D721Med (cell line): ENCODE measurements at regions not wholly inside any gene's neighbourhood (a gene's known extent, or its start where the extent isn't known, plus 50 kb on each side); places are given as distances from the start of the nearest gene placed in this dataset.
"Not testable (repeated sequence)": the region's sequence is repeated elsewhere in the genome, so short reads cannot be mapped to it uniquely, and the experiment has no call there.

Experiments
- DNase-seq: peaks from one replicate; pipeline ENCODE4 v3.0.0; 2011; ENCODE audit warnings: low spot score; ENCODE audit not compliant: insufficient read length
- FAIRE-seq: peaks from 2 replicates; lab custom pipeline; 2011; peaks lifted over from hg19 to GRCh38; lab: Jason Lieb, UNC
- TF ChIP-seq, protein P1 (sequence below): IDR thresholded peaks from 2 replicates; pipeline ENCODE4 v1.5.1; 2012; ENCODE audit warnings: mild to moderate bottlenecking, control low read depth; ENCODE audit not compliant: insufficient read depth; ENCODE audit errors: missing control alignments

DNA sequence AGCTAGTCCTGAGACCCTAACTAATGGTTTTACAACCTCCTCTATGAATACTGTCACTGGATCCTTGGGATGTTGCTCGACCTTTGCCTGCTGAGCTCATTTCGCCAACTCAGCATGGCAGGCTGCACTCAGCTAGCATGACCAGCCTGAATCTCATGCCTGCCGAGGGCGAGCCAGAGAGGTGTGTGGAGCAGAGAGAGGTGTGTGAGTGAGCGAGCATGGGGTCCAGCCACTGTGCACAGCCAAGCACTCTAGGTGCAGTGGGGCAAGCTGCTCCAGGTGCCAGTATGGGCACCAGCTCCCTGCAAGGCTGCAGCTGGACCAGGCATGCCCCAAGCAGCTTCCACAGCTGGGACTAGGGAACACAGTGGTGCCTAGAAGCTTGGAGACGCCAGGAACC lies 410.9 kb downstream of the PCDH10 start:
- TF ChIP-seq, protein P1, sequence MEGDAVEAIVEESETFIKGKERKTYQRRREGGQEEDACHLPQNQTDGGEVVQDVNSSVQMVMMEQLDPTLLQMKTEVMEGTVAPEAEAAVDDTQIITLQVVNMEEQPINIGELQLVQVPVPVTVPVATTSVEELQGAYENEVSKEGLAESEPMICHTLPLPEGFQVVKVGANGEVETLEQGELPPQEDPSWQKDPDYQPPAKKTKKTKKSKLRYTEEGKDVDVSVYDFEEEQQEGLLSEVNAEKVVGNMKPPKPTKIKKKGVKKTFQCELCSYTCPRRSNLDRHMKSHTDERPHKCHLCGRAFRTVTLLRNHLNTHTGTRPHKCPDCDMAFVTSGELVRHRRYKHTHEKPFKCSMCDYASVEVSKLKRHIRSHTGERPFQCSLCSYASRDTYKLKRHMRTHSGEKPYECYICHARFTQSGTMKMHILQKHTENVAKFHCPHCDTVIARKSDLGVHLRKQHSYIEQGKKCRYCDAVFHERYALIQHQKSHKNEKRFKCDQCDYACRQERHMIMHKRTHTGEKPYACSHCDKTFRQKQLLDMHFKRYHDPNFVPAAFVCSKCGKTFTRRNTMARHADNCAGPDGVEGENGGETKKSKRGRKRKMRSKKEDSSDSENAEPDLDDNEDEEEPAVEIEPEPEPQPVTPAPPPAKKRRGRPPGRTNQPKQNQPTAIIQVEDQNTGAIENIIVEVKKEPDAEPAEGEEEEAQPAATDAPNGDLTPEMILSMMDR, result no peak
- no peak for DNase-seq
- no peak for FAIRE-seq

DNA sequence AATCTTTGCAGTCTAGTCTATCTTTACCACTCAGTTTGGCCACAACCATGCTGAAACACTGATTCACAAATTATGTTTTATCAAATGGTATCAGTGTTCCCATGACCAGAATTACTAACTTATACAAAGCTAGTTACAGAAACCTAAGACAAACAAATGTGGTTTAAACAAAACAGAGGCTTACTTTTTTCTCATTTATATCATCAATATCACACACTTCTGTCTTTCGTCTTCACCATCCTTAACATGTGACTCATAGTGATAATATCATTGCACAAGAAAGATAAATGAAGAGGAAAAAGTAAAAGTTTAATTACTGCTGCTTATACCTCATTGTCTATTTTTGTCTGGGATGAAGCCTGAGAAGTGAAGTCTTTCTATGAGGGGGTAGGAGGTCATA lies 406.6 kb downstream of the PCDH10 start:
- TF ChIP-seq, protein P1, result no peak
- DNase-seq (no peak), FAIRE-seq (no peak)

DNA sequence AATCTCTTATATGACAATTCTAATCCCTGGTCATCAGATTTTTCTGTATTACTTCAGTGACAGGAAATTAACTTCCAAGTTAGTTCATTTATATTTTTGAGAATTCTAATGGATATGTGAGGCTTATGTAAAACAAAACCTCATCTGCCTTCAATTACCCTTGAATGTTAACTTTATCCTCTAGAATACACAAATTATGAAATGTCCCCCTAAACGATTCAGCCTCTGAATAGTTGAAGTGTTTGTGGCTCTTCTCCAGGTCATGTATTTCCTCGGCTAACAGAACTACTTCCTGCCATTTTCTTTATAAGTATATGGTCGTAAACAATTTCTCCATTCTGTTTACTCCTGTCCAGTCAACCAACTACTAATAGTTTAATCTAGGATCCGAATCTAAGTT lies 401.3 kb downstream of the PCDH10 start:
- FAIRE-seq, result no peak
- no peak for DNase-seq
- TF ChIP-seq, protein P1, result no peak

GRCh38 chr4:133544097-133544496 lies 395.0 kb downstream of the PCDH10 start:
- FAIRE-seq, result no peak
- TF ChIP-seq, protein P1, result no peak
- no peak for DNase-seq

DNA sequence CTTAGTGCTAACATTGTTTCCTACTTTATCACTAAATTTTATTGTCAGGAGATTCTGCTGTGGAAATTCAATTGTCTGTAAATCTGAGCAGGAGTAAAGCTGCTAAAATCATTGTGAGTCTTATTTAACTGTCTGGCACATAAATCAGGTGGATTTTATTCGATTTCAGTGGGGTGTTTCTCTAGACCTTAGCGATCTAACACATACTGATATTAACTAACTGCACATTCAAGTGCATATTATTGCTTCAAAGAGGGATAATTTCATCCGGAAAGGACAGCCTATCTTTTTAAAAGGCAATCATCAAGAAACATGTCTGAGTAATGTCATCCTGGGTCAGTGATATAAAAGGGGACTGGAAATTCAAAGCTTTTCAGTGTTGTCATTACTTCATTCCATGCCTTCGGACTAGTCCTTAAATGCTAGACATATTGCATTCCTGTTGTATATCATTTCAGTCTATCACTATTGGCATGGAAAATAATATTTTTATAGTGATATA lies 388.7 kb downstream of the PCDH10 start:
- FAIRE-seq (no peak), DNase-seq (no peak)
- TF ChIP-seq, protein P1, result no peak

GRCh38 chr4:133534224-133534623 lies 385.1 kb downstream of the PCDH10 start:
- not testable (repeated sequence) for FAIRE-seq, DNase-seq

DNA sequence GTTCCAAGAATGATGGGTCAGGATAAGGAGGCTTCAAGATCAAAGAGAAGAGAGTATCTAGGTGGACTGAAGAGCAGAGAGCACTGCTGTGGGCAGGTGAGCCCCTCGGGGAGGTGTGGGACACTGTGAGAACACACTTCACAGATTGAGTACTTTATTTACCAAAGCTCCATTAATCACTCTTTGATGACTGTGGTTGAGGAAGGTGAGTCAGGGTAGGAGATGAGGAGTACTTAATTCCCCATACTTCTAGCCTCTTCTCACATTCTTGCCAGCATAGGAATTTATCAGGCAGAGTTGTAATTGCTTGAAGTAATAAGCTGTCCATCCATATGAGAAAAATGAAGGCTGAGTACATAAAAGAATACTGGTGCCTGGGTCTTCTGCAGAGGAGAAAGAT lies 375.3 kb downstream of the PCDH10 start:
- FAIRE-seq (no peak), DNase-seq (no peak)
- TF ChIP-seq, protein P1, result no peak

DNA sequence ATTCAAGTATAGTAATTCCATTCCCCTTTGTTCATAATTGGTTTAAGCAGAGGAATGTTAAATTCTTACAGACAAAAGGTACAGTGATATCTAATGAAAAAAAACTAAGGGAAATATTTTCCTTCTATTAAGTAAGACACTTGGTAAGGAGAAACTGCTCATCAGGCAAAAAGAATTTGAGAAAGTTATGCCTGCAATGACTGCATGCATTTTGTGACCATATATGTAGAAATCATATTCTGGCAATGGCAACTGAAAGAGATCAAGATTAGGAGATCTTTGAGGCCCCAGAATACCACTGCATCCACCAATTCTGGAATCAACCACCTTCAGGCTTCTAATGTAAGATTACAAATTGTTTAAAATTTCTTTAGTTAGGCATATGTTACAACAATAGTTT lies 364.8 kb downstream of the PCDH10 start:
- FAIRE-seq (no peak), DNase-seq (no peak)
- TF ChIP-seq, protein P1, result no peak
